Stimulated activated naive B cell treated with anti-CD40 and anti-IgM and Interleukin-4, amounts not matched to agents 10 μg/mL and 1 μg/mL and 100 μg/mL, for 72 hours (primary cell): ENCODE measurements at regions not wholly inside any gene's neighbourhood (a gene's known extent, or its start where the extent isn't known, plus 50 kb on each side); places are given as distances from the start of the nearest gene placed in this dataset.
"Not testable (repeated sequence)": the region's sequence is repeated elsewhere in the genome, so short reads cannot be mapped to it uniquely, and the experiment has no call there.

ENCODE experiments used
- ATAC-seq, 2 donors: fragments of 150-1000 bp; cut with Tn5 transposase; replicated peaks; 2 replicates each; pipeline ENCODE4 v1.10.0; 2021; ENCODE audit warnings: moderate library complexity in 1 of 2
- DNase-seq: peaks from one replicate; pipeline ENCODE4 v3.0.0; 2021
- H3K27ac Mint-ChIP-seq: one replicate; pipeline ENCODE4 v1.8.0; 2022; ENCODE audit warnings: mild to moderate bottlenecking, mixed read lengths
- H3K27me3 Mint-ChIP-seq, 2 donors: one replicate each; pipeline ENCODE4 v1.8.0; 2022; ENCODE audit warnings: mixed read lengths in 2 of 2
- H3K36me3 Mint-ChIP-seq, 2 donors: one replicate each; pipeline ENCODE4 v1.8.0; 2022; ENCODE audit warnings: mixed read lengths in 2 of 2, mild to moderate bottlenecking in 1 of 2
- H3K4me1 Mint-ChIP-seq, 2 donors: one replicate each; pipeline ENCODE4 v1.8.0; 2022; ENCODE audit warnings: mixed read lengths in 2 of 2, mild to moderate bottlenecking in 1 of 2
- H3K4me3 Mint-ChIP-seq, 2 donors: one replicate each; pipeline ENCODE4 v1.8.0; 2022; ENCODE audit warnings: mild to moderate bottlenecking in 2 of 2, mixed read lengths in 2 of 2, moderate library complexity in 1 of 2
- H3K9me3 Mint-ChIP-seq, 2 donors: one replicate each; pipeline ENCODE4 v1.8.0; 2022; ENCODE audit warnings: mixed read lengths in 2 of 2, mild to moderate bottlenecking in 1 of 2

DNA sequence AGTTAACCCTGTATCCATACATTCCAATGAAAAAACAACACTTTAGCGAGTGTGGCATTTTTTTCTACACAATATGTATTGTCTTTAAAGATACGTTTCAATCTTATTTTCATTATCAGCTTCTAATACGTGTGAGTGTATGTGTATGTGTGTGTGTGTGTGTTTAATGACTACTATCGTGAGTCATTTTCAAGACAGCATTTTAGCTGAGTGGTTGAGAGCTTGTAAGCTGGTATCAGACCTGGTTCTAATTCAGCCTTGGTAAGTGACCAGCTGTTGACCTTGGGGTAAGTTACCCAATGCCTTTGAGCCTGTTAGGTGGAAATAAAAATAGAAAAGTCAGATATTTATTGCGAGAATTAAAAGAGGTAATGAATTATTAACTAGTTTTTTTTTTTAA lies 320.0 kb upstream of the NT5E start:
- no peak for ATAC-seq
- DNase-seq = no peak
- Mint-ChIP-seq H3K4me1 (no peaks in the 10 kb centered on the region), H3K9me3 (peaks cover 0 to 1% of the 10 kb centered on the region in 2 donors), H3K4me3 (no peak overlapping the region), H3K36me3 (no peaks in the 10 kb centered on the region), H3K27me3 (peaks cover 0 to 15% of the 10 kb centered on the region in 2 donors), H3K27ac (no peak overlapping the region)

- no peak for DNase-seq
- peaks cover 0 to 1% of the 10 kb centered on the region in 2 donors for H3K9me3 Mint-ChIP-seq
- ATAC-seq = no peak
- peaks cover 0 to 15% of the 10 kb centered on the region in 2 donors for H3K27me3 Mint-ChIP-seq
- H3K4me1 Mint-ChIP-seq = no peaks in the 10 kb centered on the region
- no peak overlapping the region for H3K27ac Mint-ChIP-seq
- no peaks in the 10 kb centered on the region for H3K36me3 Mint-ChIP-seq
- H3K4me3 Mint-ChIP-seq = no peak overlapping the region
Observed at GRCh38 chr6:85128781-85129180, 321.1 kb upstream of the NT5E start.

DNA sequence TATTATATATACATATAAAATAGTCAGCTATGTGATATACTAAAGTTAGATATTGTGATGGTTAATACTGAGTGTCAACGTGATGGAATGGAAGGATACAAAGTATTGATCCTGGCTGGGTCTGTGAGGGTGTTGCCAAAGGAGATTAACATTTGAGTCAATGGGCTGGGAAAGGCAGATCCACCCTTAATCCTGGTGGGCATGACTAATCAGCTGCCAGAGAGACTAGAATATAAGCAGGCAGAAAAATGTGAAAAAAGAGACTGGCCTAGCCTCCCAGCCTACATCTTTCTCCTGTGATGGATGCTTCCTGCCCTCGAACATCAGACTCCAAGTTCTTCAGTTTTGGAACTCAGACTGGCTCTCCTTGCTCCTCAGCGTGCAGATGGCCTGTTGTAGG lies 321.6 kb upstream of the NT5E start:
- H3K36me3 Mint-ChIP-seq, H3K27ac Mint-ChIP-seq, DNase-seq, H3K4me1 Mint-ChIP-seq, H3K9me3 Mint-ChIP-seq, ATAC-seq, H3K4me3 Mint-ChIP-seq: not testable (repeated sequence)
- H3K27me3 Mint-ChIP-seq = peaks cover 0 to 15% of the 10 kb centered on the region in 2 donors

DNA sequence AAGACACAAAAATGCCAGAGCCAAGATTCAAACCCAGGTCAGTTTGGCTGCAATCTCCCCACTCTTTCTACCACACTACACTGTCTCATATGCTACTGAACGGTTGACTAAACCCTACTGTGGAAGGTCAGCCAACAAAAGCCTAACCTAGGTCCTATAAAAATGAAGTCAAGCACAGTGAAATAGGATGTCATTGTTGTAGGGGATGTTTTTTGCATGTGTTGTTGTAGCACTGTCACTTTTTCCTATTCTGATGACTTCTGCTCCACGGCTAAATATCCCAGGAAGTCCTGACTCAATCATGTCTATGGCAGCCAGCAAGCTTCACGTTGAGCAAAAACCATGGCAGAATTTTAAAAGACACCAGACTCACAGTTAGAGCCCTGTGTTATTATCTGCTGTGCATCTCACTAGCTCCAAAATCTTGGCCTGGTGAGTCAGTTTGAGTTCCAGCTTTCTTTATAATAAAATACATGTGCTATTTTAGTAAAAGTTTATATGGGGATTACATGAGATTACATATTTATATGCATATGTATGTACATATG lies 322.1 kb upstream of the NT5E start:
- Mint-ChIP-seq H3K27ac (no peak overlapping the region), H3K36me3 (no peaks in the 10 kb centered on the region), H3K4me3 (no peak overlapping the region), H3K27me3 (peaks cover 0 to 15% of the 10 kb centered on the region in 2 donors), H3K4me1 (no peaks in the 10 kb centered on the region), H3K9me3 (no peaks in the 10 kb centered on the region)
- DNase-seq = no peak
- ATAC-seq = no peak

GRCh38 chr6:85127168-85127498 lies 322.8 kb upstream of the NT5E start:
- Mint-ChIP-seq H3K4me3 (no peak overlapping the region), H3K27me3 (peaks cover 0 to 15% of the 10 kb centered on the region in 2 donors), H3K36me3 (no peaks in the 10 kb centered on the region), H3K4me1 (no peaks in the 10 kb centered on the region), H3K9me3 (no peaks in the 10 kb centered on the region), H3K27ac (no peak overlapping the region)
- DNase-seq = no peak
- ATAC-seq = no peak

DNA sequence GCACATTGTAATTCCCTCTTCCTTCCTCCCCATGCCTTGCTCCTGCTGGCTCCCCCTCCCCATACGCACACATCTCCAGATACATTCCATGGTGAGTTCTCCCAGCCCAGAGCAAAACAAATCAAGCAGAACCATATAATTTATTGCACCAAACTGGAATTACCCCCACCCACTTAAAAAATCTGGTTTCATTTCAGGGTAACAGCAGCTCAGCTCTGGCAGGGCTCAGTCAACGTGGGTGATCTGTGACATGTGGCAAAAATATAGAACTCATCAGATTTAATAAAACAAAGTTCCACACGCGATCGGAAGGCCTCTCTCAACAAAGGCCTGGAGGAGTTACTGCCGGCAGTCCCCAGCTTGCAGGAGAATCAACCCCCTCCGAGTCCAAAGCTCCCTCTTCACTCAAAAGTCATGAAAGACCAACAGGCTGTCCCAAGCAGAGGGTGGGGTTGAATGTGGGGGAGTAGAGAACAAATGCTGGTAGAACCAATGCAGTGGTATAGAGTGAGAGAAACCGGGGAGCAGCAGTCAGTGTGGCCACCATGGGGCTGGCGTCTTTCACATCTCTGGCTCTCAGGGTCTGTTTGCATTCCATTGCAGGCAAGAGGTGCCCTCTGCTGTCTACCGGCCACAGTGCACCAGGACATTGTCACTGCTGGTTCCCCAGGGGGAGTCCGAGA lies 323.3 kb upstream of the NT5E start:
- no peaks in the 10 kb centered on the region for H3K4me1 Mint-ChIP-seq
- H3K27me3 Mint-ChIP-seq = peaks cover 0 to 15% of the 10 kb centered on the region in 2 donors
- H3K4me3 Mint-ChIP-seq = no peak overlapping the region
- no peaks in the 10 kb centered on the region for H3K36me3 Mint-ChIP-seq
- peak; percentile 5 for DNase-seq
- no peak overlapping the region for H3K27ac Mint-ChIP-seq
- H3K9me3 Mint-ChIP-seq = peaks cover 0 to under 1% of the 10 kb centered on the region in 2 donors
- ATAC-seq = peak; percentile 48 to 54

DNA sequence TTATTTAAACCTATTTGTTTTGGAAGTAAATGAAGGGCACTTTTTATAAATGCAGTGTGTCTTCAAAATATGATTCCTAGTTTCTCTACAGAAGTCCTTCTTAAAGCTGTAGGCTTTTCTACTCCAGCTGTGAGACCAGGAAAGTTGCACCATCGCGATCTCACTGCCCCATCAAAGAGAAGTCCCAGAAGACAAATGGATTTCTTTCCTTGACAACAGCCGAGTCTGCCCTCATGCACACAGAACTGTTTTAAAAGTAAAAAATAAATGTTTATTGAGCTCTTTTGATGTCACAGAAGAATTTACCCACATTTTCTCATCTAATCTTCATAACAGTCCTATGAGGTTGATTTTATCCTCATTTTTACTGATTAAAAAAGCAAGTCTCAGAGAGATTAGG lies 324.4 kb upstream of the NT5E start:
- no peak for DNase-seq
- ATAC-seq = no peak
- Mint-ChIP-seq H3K27ac (no peak overlapping the region), H3K4me1 (no peaks in the 10 kb centered on the region), H3K9me3 (peaks cover 0 to 2% of the 10 kb centered on the region in 2 donors), H3K4me3 (no peak overlapping the region), H3K27me3 (peaks cover 0 to 15% of the 10 kb centered on the region in 2 donors), H3K36me3 (no peaks in the 10 kb centered on the region)

DNA sequence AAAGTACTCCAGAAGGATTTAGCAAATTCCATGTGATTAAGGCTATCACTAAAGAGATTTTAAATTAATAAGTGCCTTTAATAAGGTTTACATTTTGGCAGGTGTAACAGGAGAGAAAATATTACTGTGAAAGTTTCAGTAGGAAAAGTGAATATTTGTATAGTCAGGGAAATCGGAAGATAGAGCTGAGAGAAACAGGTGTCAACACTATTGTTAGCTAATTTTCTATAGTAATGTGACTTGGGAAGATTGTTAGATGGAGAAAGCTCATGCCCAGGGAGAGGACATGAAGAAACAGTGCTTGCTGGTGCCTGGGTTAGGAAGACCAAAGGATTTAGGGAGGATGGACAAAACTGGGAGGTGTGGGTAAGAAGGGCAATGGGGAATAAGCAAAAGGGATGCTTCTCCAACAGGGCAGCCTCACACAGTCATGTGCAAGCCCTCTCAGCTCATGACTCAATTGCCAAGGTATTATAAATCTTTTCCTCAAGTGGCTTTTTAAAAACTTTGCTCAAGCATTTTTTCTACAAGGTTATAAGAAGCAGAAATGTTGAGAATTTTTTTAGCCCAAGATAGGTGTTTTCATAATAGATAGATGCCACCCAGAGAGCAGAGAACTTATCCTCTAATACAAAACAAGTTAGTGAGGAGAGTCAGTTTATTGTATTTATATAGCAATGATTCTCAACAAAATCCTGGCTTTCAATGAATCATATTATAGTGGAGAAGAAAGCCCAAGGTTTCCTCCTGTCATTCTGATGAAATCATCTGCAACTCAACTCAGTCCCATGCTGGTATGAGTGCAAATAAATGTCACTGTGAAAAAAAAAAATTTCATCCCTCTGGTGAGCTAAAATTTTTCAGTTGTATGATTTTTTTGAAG lies 325.2 kb upstream of the NT5E start:
- H3K36me3 Mint-ChIP-seq = no peaks in the 10 kb centered on the region
- peaks cover 0 to 2% of the 10 kb centered on the region in 2 donors for H3K9me3 Mint-ChIP-seq
- H3K4me1 Mint-ChIP-seq = no peaks in the 10 kb centered on the region
- ATAC-seq = no peak
- no peak overlapping the region for H3K4me3 Mint-ChIP-seq
- H3K27ac Mint-ChIP-seq = no peak overlapping the region
- DNase-seq = no peak
- H3K27me3 Mint-ChIP-seq = peaks cover 0 to 15% of the 10 kb centered on the region in 2 donors

GRCh38 chr6:85121158-85121557 lies 328.7 kb upstream of the NT5E start:
- no peaks in the 10 kb centered on the region for H3K36me3 Mint-ChIP-seq
- H3K9me3 Mint-ChIP-seq = peaks cover 0 to 2% of the 10 kb centered on the region in 2 donors
- peaks cover 0 to under 1% of the 10 kb centered on the region in 2 donors for H3K27me3 Mint-ChIP-seq
- ATAC-seq = no peak
- H3K4me3 Mint-ChIP-seq = no peak overlapping the region
- no peak for DNase-seq
- no peak overlapping the region for H3K27ac Mint-ChIP-seq
- no peaks in the 10 kb centered on the region for H3K4me1 Mint-ChIP-seq

- Mint-ChIP-seq H3K9me3 (peaks cover 0 to 4% of the 10 kb centered on the region in 2 donors), H3K27ac (no peak overlapping the region), H3K4me1 (no peaks in the 10 kb centered on the region), H3K4me3 (no peak overlapping the region), H3K27me3 (no peaks in the 10 kb centered on the region), H3K36me3 (no peaks in the 10 kb centered on the region)
- ATAC-seq = no peak
- no peak for DNase-seq
Observed at GRCh38 chr6:85118652-85119235, 331.1 kb upstream of the NT5E start.

GRCh38 chr6:85118233-85118632 lies 331.6 kb upstream of the NT5E start:
- H3K27me3 Mint-ChIP-seq = no peaks in the 10 kb centered on the region
- H3K36me3 Mint-ChIP-seq = no peaks in the 10 kb centered on the region
- H3K9me3 Mint-ChIP-seq = peaks cover 0 to 4% of the 10 kb centered on the region in 2 donors
- no peak for ATAC-seq
- DNase-seq = no peak
- H3K27ac Mint-ChIP-seq = no peak overlapping the region
- H3K4me1 Mint-ChIP-seq = no peaks in the 10 kb centered on the region
- no peak overlapping the region for H3K4me3 Mint-ChIP-seq

DNA sequence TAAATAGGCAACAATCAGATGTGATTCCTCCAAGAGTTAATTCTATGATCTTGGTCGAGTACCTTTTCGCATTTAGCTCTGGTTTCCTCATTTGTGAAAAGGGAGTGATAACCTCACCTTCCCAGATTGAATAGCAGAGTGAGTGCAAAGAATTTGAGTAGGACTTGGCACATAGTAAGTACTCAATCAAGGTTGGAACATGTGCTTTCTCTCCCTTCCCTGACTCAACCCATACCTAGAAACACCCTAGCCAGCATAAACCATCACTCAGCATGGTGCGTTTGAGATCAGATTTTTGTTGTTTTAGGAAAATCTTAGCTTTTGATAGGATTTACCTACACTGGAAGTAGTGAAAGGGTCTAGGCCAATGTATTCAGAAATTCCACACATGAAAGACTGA lies 333.4 kb upstream of the NT5E start:
- H3K27me3 Mint-ChIP-seq = no peaks in the 10 kb centered on the region
- ATAC-seq (no peak), DNase-seq (no peak)
- no peak overlapping the region for H3K27ac Mint-ChIP-seq
- H3K36me3 Mint-ChIP-seq = no peaks in the 10 kb centered on the region
- peaks cover 0 to 2% of the 10 kb centered on the region in 2 donors for H3K9me3 Mint-ChIP-seq
- H3K4me1 Mint-ChIP-seq = no peaks in the 10 kb centered on the region
- no peak overlapping the region for H3K4me3 Mint-ChIP-seq

GRCh38 chr6:85115876-85116275 lies 334.0 kb upstream of the NT5E start:
- H3K27me3 Mint-ChIP-seq = no peaks in the 10 kb centered on the region
- no peak overlapping the region for H3K27ac Mint-ChIP-seq
- no peak overlapping the region for H3K4me3 Mint-ChIP-seq
- DNase-seq = no peak
- no peaks in the 10 kb centered on the region for H3K4me1 Mint-ChIP-seq
- no peaks in the 10 kb centered on the region for H3K36me3 Mint-ChIP-seq
- H3K9me3 Mint-ChIP-seq = peaks cover 0 to 2% of the 10 kb centered on the region in 2 donors
- peak in 1 of 2 donors; percentile 29 for ATAC-seq

GRCh38 chr6:85115376-85115775 lies 334.5 kb upstream of the NT5E start:
- H3K27me3 Mint-ChIP-seq = no peaks in the 10 kb centered on the region
- ATAC-seq (peak in 1 of 2 donors; percentile 7), DNase-seq (no peak)
- H3K4me1 Mint-ChIP-seq = no peaks in the 10 kb centered on the region
- H3K36me3 Mint-ChIP-seq = no peaks in the 10 kb centered on the region
- H3K9me3 Mint-ChIP-seq = peaks cover 0 to 2% of the 10 kb centered on the region in 2 donors
- no peak overlapping the region for H3K27ac Mint-ChIP-seq
- no peak overlapping the region for H3K4me3 Mint-ChIP-seq
